Stomach (tissue), 8 donors: ENCODE measurements at regions not wholly inside any gene's neighbourhood (a gene's known extent, or its start where the extent isn't known, plus 50 kb on each side); places are given as distances from the start of the nearest gene placed in this dataset.

ENCODE experiments used
- DNase-seq, 2 donors: peaks; one replicate each; pipeline versions ENCODE4 v3.0.0 to v3.0.0-alpha.2; 2013 to 2019
- H3K27ac ChIP-seq, 5 donors: fragments of 200-600 bp in 4 of 5; sonication (generic) in 4 of 5; one replicate each; pipeline ENCODE4 v1.5.1; 2013 to 2019; ENCODE audit warnings: mild to moderate bottlenecking in 1 of 5, moderate library complexity in 1 of 5
- H3K27me3 ChIP-seq, 3 donors: fragments of 200-600 bp; sonication (generic); one replicate each; pipeline ENCODE4 v1.5.1; 2017 to 2019; ENCODE audit warnings: mixed run types in 1 of 3
- H3K36me3 ChIP-seq, 4 donors: fragments of 200-600 bp; sonication (generic); 1 replicate in 3 of 4; 2 replicates in 1 of 4; pipeline ENCODE4 v1.5.1; 2016 to 2019
- H3K4me1 ChIP-seq, 4 donors: fragments of 200-600 bp; sonication (generic); one replicate each; pipeline ENCODE4 v1.5.1; 2016 to 2019
- H3K4me3 ChIP-seq, 4 donors: fragments of 200-600 bp; sonication (generic) in 3 of 4; one replicate each; pipeline ENCODE4 v1.5.1; 2016 to 2019; ENCODE audit warnings: mild to moderate bottlenecking in 1 of 4
- H3K9me3 ChIP-seq, 4 donors: fragments of 200-600 bp; sonication (generic); one replicate each; pipeline ENCODE4 v1.5.1; 2016 to 2019
- EP300 ChIP-seq: sonication (generic); formaldehyde crosslinking; IDR thresholded peaks from one replicate; pipeline ENCODE4 v1.6.1; 2017; ENCODE audit warnings: antibody characterized with exemption
- POLR2A ChIP-seq, 4 donors: fragments of 450-650 bp; IDR thresholded peaks; one replicate each; pipeline ENCODE4 v1.6.1; 2016; ENCODE audit warnings: antibody characterized with exemption in 4 of 4, control low read depth in 2 of 4, mild to moderate bottlenecking in 1 of 4, moderate library complexity in 1 of 4
- POLR2AphosphoS5 ChIP-seq, 3 donors: sonication (generic); formaldehyde crosslinking; IDR thresholded peaks; one replicate each; pipeline ENCODE4 v1.6.1; 2016; ENCODE audit warnings: antibody characterized with exemption in 3 of 3
- WGBS, 5 donors: extraction: QIAGEN DNeasy Blood & Tissue Kit in 3 of 5; methylation state at CpG; one replicate each; pipeline versions ENCODE4 v1.1.5 to v1.1.7; 2013 to 2018; 5-methylcytosine and 5-hydroxymethylcytosine counted together
- intact Hi-C: fragments of 100-400 bp; cut with DNase I; formaldehyde crosslinking; loops from one replicate; pipeline ENCODE4 v1.15.1; 2023; ENCODE audit warnings: low total_unique reads
- TF ChIP-seq, protein P1 (sequence below), 7 experiments: fragments of 450-650 bp in 4 of 7; fragments of 200-600 bp in 3 of 7; sonication (generic) in 3 of 7; IDR thresholded peaks; one replicate each; pipeline ENCODE4 v1.5.1; 2016 to 2019; ENCODE audit warnings: antibody characterized with exemption in 7 of 7, control low read depth in 2 of 7, mild to moderate bottlenecking in 1 of 7
- donor health status: healthy with polysubstance abuse.
- donor health status: Bipolar disorder and iron deficiency.
- donor health status: healthy.

DNA sequence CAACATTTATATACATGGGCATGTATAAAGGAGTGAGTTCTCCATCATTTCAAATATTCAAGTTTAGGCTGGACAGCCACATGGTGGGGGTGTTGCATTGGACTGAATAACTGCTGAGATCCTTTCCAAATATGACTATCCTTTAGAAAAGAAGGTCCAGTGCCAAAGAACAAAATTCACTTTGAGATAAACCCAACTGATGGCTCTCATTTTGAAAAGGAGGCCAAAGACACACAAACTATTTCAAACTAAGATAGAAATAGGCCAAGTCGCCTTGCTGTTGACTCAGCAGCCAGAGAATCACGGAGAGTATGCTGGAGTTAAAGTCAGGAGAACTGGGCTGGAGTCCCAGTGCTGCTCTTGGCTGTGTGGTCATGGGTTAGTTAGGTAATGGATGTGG, 204.5 kb upstream of the LRATD1 start:
- intact Hi-C loops = no loop called here
- DNase-seq = no peak
- Histone ChIP-seq H3K4me1 (no peaks in the 10 kb centered on the region), H3K4me3 (no peak overlapping the region), H3K36me3 (no peaks in the 10 kb centered on the region), H3K27ac (no peak overlapping the region), H3K27me3 (no peaks in the 10 kb centered on the region), H3K9me3 (no peaks in the 10 kb centered on the region)
- TF ChIP-seq, protein P1, sequence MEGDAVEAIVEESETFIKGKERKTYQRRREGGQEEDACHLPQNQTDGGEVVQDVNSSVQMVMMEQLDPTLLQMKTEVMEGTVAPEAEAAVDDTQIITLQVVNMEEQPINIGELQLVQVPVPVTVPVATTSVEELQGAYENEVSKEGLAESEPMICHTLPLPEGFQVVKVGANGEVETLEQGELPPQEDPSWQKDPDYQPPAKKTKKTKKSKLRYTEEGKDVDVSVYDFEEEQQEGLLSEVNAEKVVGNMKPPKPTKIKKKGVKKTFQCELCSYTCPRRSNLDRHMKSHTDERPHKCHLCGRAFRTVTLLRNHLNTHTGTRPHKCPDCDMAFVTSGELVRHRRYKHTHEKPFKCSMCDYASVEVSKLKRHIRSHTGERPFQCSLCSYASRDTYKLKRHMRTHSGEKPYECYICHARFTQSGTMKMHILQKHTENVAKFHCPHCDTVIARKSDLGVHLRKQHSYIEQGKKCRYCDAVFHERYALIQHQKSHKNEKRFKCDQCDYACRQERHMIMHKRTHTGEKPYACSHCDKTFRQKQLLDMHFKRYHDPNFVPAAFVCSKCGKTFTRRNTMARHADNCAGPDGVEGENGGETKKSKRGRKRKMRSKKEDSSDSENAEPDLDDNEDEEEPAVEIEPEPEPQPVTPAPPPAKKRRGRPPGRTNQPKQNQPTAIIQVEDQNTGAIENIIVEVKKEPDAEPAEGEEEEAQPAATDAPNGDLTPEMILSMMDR (IDR thresholded peaks at IDR 0.05) = peak in 2 of 7 experiments; percentile 22 to 31
- no peak for TF ChIP-seq POLR2A (IDR thresholded peaks at IDR 0.05)
- whole genome bisulfite sequencing, 5 donors = 8 to 35% (median 21%) methylated on average over 2 of the region's 2 CpGs

DNA sequence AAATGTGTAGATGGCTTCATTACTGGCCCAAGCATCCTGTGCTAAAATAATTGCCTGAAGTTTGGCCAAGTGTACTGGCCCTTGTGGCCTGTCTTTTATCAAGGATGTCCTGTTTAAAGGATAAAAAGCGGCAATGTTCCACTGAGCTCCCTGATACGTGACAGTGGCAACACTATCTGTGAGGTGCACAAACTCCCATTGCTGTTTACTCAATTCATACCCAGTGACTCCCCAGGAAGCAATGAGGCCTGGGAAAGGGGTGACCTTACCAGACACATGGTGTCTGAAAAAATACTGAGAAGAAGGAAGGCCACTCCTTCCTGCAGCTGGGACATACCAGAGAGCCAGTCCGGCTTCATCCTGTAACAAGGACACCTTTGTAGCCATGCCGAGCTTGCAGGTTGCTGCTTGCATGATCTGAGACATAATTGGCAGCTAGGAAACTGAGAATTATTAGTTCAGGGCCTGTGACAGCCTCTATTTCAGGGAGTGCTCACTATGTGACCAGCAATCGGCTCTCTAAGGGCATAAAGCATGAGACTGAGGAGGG, 198.5 kb upstream of the LRATD1 start:
- intact Hi-C loops = no loop called here

DNA sequence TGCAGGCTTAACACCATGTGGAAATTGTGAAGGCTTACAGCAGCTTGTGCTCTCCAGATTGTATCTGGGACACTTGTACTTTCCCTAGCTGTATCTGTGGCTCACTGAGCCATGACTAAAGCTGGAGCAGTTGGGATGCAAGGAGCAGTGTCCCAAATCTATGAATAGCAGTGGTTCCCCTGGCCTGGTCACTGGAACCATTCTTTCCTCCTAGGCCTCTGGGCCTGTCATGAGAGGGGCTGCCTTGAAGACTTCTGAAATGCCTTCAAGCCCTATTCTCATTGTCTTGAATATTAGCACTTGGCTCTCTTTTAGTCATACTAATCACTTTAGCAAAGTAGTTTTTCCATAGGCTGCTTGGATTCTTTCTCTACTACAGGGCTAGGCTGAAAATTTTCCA, 186.8 kb upstream of the LRATD1 start:
- Histone ChIP-seq H3K4me1 (no peaks in the 10 kb centered on the region), H3K27me3 (no peaks in the 10 kb centered on the region), H3K36me3 (no peaks in the 10 kb centered on the region), H3K9me3 (peaks cover 5 to 14% (median 11%) of the 10 kb centered on the region in 4 donors), H3K4me3 (no peak overlapping the region), H3K27ac (no peak overlapping the region)
- intact Hi-C loops = no loop called here
- DNase-seq = no peak
- TF ChIP-seq, protein P1 (IDR thresholded peaks at IDR 0.05) = no peak
- TF ChIP-seq POLR2A (IDR thresholded peaks at IDR 0.05) (no peak), EP300 (no peak), POLR2AphosphoS5 (IDR thresholded peaks at IDR 0.05) (no peak)

More for the DNA sequence above, 198.5 kb upstream of the LRATD1 start:
- TF ChIP-seq, protein P1 (IDR thresholded peaks at IDR 0.05) = no peak
- no peak for TF ChIP-seq POLR2AphosphoS5 (IDR thresholded peaks at IDR 0.05)
- TF ChIP-seq EP300 = no peak
- TF ChIP-seq POLR2A (IDR thresholded peaks at IDR 0.05) = no peak
- Histone ChIP-seq H3K36me3 (no peaks in the 10 kb centered on the region), H3K4me3 (no peak overlapping the region), H3K27ac (no peak overlapping the region), H3K4me1 (no peaks in the 10 kb centered on the region), H3K9me3 (no peaks in the 10 kb centered on the region), H3K27me3 (no peaks in the 10 kb centered on the region)
- WGBS, 5 donors = 87 to 96% (median 89%) methylated on average over 5 of the region's 5 CpGs
- no peak for DNase-seq

DNA sequence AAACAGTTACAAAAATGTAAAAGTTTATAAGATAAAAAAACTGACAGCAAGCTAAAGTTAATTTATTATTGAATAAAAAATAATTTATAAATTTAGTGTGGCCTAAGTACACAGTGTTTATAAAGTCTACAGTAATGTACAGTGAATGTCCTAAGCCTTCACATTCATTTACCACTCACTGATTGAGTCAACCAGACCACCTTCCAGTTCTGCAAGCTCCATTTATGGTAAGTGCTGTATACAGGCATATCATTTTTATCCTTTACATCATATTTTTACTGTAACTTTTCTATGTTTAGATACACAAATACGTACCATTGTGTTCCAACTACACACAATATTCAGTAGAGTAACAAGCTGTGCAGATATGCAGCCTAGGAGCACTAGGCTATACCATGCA, 184.2 kb upstream of the LRATD1 start:
- WGBS, 5 donors = 22 to 77% (median 40%) methylated on average over 1 of the region's 1 CpG
- H3K4me1 ChIP-seq = no peaks in the 10 kb centered on the region
- H3K36me3 ChIP-seq = no peaks in the 10 kb centered on the region
- TF ChIP-seq POLR2A (IDR thresholded peaks at IDR 0.05) (no peak), POLR2AphosphoS5 (IDR thresholded peaks at IDR 0.05) (no peak), EP300 (no peak)
- TF ChIP-seq, protein P1 (IDR thresholded peaks at IDR 0.05) = no peak
- H3K4me3 ChIP-seq = no peak overlapping the region
- no peaks in the 10 kb centered on the region for H3K27me3 ChIP-seq
- intact Hi-C loops = no loop called here
- H3K27ac ChIP-seq = no peak overlapping the region
- peaks cover 5 to 14% (median 11%) of the 10 kb centered on the region in 4 donors for H3K9me3 ChIP-seq
- no peak for DNase-seq
